Endothelial cell (in vitro differentiated cells): ENCODE measurements at regions not wholly inside any gene's neighbourhood (a gene's known extent, or its start where the extent isn't known, plus 50 kb on each side); places are given as distances from the start of the nearest gene placed in this dataset.

Experiments
- DNase-seq: peaks from one replicate; pipeline ENCODE4 v3.0.0; 2021; ENCODE audit warnings: low spot score
- H3K27ac Mint-ChIP-seq: one replicate; pipeline ENCODE4 v1.8.0; 2021; ENCODE audit warnings: mixed read lengths, inconsistent platforms; ENCODE audit not compliant: unreplicated experiment
- H3K27me3 Mint-ChIP-seq: one replicate; pipeline ENCODE4 v1.8.0; 2021; ENCODE audit warnings: mild to moderate bottlenecking, moderate library complexity, mixed read lengths, inconsistent platforms; ENCODE audit not compliant: unreplicated experiment
- H3K36me3 Mint-ChIP-seq: one replicate; pipeline ENCODE4 v1.8.0; 2021; ENCODE audit warnings: mild to moderate bottlenecking, low read depth, mixed read lengths, inconsistent platforms; ENCODE audit not compliant: unreplicated experiment
- H3K4me1 Mint-ChIP-seq: one replicate; pipeline ENCODE4 v1.8.0; 2021; ENCODE audit warnings: mild to moderate bottlenecking, mixed read lengths, inconsistent platforms; ENCODE audit not compliant: unreplicated experiment
- H3K4me3 Mint-ChIP-seq: one replicate; pipeline ENCODE4 v1.8.0; 2021; ENCODE audit warnings: mild to moderate bottlenecking, mixed read lengths, inconsistent platforms; ENCODE audit not compliant: unreplicated experiment
- H3K9me3 Mint-ChIP-seq: one replicate; pipeline ENCODE4 v1.8.0; 2021; ENCODE audit warnings: mixed read lengths, inconsistent platforms; ENCODE audit not compliant: unreplicated experiment
- TF ChIP-seq, protein P1 (sequence below): fragments of 200-600 bp; sonication (generic); IDR thresholded peaks from one replicate; pipeline ENCODE4 v1.5.0; 2021; ENCODE audit warnings: antibody characterized with exemption; ENCODE audit not compliant: unreplicated experiment

DNA sequence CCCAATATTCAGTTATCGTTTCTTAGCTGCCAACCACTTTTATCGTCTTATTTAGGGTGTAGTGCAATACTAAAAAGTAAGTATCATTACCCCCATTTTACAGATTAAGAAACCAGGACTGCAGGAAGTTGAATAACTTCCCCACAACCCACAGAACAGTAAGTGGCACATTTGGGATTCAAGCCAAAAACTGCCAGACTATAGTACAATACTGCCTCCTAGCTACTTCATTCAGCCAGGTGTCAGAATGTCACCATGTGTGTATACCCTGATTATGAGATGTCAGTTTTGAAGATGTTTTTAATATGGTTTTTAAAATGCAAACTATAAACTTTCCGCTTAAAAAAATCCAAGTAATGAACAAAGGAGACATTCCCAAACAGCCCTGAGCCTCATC, 74.2 kb upstream of the PROK2 start:
- no peak overlapping the region for H3K27ac Mint-ChIP-seq
- H3K27me3 Mint-ChIP-seq, result peaks cover 3% of the 10 kb centered on the region
- no peak overlapping the region for H3K4me3 Mint-ChIP-seq
- H3K4me1 Mint-ChIP-seq, result peaks cover 12% of the 10 kb centered on the region
- TF ChIP-seq, protein P1, sequence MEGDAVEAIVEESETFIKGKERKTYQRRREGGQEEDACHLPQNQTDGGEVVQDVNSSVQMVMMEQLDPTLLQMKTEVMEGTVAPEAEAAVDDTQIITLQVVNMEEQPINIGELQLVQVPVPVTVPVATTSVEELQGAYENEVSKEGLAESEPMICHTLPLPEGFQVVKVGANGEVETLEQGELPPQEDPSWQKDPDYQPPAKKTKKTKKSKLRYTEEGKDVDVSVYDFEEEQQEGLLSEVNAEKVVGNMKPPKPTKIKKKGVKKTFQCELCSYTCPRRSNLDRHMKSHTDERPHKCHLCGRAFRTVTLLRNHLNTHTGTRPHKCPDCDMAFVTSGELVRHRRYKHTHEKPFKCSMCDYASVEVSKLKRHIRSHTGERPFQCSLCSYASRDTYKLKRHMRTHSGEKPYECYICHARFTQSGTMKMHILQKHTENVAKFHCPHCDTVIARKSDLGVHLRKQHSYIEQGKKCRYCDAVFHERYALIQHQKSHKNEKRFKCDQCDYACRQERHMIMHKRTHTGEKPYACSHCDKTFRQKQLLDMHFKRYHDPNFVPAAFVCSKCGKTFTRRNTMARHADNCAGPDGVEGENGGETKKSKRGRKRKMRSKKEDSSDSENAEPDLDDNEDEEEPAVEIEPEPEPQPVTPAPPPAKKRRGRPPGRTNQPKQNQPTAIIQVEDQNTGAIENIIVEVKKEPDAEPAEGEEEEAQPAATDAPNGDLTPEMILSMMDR, result no peak
- DNase-seq, result no peak
- peaks cover 7% of the 10 kb centered on the region for H3K36me3 Mint-ChIP-seq
- H3K9me3 Mint-ChIP-seq, result no peaks in the 10 kb centered on the region

- Mint-ChIP-seq H3K27me3 (peaks cover 3% of the 10 kb centered on the region), H3K9me3 (no peaks in the 10 kb centered on the region), H3K27ac (no peak overlapping the region), H3K4me3 (no peak overlapping the region), H3K36me3 (peaks cover 7% of the 10 kb centered on the region), H3K4me1 (peaks cover 12% of the 10 kb centered on the region)
- no peak for DNase-seq
- TF ChIP-seq, protein P1, result no peak
These were observed 73.7 kb upstream of the PROK2 start for GRCh38 chr3:71858503-71859122.

- Mint-ChIP-seq H3K4me1 (peaks cover 12% of the 10 kb centered on the region), H3K36me3 (peaks cover 7% of the 10 kb centered on the region), H3K27me3 (peaks cover 3% of the 10 kb centered on the region), H3K27ac (no peak overlapping the region), H3K4me3 (no peak overlapping the region), H3K9me3 (no peaks in the 10 kb centered on the region)
- no peak for DNase-seq
- TF ChIP-seq, protein P1, result no peak
These were observed 73.0 kb upstream of the PROK2 start for GRCh38 chr3:71857956-71858355.

GRCh38 chr3:71854706-71855105, 69.8 kb upstream of the PROK2 start:
- no peaks in the 10 kb centered on the region for H3K9me3 Mint-ChIP-seq
- peaks cover 1% of the 10 kb centered on the region for H3K27me3 Mint-ChIP-seq
- H3K4me3 Mint-ChIP-seq, result no peak overlapping the region
- TF ChIP-seq, protein P1, result no peak
- no peaks in the 10 kb centered on the region for H3K36me3 Mint-ChIP-seq
- no peak overlapping the region for H3K27ac Mint-ChIP-seq
- DNase-seq, result no peak
- peaks cover 7% of the 10 kb centered on the region for H3K4me1 Mint-ChIP-seq

DNA sequence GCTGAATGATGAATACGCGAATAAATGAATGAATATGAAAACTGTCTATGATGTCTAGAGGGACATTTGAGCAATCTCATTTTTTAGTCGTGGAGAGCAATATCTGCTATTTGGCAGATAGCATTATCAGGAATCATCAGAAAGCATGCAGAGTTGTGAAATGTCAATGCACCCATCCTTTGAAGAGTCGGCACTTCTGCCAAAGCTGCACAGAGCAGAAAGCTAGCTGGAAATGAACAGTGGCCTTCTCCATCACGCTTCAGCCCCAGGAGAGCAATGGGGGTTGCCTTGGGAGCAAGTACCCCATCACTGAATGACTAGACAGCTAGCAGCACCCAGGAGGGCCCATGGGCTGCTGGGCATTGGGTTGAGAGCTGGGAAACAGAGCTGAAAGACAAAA, 69.1 kb upstream of the PROK2 start:
- Mint-ChIP-seq H3K27me3 (peaks cover 1% of the 10 kb centered on the region), H3K9me3 (no peaks in the 10 kb centered on the region), H3K4me3 (no peak overlapping the region), H3K4me1 (peaks cover 7% of the 10 kb centered on the region), H3K27ac (no peak overlapping the region), H3K36me3 (no peaks in the 10 kb centered on the region)
- DNase-seq, result no peak
- TF ChIP-seq, protein P1, result no peak
